DMS53 treated with DMSO at 0.1 percent for 48 hours (cell line): ENCODE measurements at regions not wholly inside any gene's neighbourhood (a gene's known extent, or its start where the extent isn't known, plus 50 kb on each side); places are given as distances from the start of the nearest gene placed in this dataset.
"Not testable (repeated sequence)": the region's sequence is repeated elsewhere in the genome, so short reads cannot be mapped to it uniquely, and the experiment has no call there.

Experiments used
- DNase-seq: peaks from one replicate; lab custom pipeline; 2025; ENCODE audit not compliant: unreplicated experiment; lab: John Stamatoyannopoulos, UW

DNA sequence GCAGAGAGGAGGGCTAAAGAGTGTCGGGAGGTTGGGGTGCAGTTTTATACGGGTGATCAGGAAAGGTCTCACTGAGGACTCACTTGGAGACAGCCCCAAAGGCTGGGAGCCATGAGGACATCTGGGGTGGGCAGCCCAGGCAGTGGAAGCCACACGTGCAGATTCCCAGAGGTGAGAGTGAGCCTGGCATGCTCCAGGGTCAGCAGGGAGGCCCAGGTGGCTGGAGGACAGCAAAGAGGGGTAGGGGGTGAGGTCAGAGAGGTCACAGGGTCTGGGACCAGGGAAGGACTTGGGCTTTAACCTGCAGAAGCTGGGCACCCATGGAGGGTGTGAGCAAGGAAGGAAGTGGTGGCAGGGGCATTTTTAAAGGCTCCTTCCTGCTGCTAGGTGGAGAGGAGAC is 481.7 kb downstream of the MATN1 start:
- DNase-seq: no peak

DNA sequence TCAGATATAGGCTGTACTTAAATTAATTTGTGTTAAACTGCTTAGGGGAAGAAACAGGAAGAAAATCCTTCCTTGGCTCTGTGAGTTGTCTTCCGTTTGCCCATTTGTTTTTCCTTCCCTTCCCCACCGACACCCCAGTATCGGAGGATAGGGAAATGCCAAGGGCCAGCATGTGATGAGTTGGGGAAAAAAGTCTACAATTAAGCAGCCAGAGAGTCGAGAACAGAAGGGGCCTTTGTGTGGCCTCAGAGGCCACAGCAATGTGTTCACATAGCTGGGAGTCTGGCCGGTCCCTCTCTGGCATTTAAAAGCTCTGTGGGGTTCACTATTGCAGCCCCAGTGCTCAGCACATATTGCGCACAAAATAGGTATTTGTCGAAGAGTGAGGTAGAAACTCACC is 489.3 kb downstream of the MATN1 start:
- no peak for DNase-seq

DNA sequence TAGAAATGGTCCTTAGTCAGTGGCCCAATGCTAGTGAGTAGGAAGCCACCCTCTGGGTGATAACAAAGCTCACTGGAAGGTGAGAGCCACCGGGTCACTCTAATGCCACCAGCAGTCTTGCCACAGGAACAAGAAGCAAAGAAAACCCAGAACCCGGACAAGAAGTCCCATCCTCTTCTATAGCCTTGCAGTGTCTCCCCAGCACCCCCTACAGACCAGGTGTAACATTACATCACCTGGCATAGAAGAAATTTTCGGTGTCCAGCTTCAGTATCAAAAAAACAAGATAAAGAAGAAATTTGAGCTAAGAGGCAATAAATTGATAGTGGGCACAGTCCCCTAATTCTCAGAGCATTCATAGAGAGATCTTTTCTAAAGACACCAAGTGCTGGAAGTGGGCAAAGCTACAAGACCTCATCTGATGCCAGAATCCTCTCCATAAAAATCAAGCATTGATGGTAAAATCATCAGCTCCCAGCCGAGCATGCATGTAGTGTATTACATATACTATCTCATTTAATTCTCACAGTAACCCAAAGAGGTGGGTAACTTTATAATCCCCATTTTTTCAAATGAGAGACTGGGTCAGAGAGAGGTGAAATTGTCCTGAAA is 491.0 kb downstream of the MATN1 start:
- no peak for DNase-seq

DNA sequence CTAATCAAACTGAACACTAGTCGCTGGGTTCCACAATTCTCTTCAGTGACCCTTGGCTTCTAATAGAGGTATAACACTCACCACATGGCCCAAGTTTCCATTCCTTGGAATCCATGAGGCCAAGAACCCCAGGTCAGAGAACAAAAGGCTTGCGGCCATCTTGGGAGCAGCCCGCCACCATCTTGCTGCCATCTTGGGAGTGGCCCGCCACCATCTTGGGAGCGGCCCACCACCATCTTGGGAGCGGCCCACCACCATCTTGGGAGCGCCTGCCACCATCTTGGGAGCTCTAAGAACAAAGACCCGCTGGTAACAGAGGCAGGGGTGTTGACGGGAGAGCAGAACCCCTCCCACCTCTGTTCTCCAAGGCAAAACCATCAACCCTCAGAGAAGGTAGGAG is 493.4 kb downstream of the MATN1 start:
- DNase-seq: no peak

DNA sequence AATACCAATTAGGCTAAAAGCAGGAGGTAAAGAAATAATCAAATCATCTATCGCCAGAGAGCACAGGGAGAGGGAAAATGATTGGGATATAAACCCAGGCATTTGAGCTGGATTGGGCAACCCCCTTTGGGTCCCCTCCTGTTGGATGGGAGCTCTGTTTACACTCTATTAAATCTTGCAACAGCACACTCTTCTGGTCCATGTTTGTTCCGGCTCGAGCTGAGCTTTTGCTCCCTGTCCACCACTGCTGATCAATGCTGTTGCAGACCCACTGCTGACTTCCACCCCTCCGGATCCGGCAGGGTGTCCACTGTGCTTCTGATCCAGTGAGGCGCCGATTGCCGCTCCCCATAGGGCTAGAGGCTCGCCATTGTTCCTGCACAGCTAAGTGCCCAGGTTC is 493.8 kb downstream of the MATN1 start:
- DNase-seq: no peak

DNA sequence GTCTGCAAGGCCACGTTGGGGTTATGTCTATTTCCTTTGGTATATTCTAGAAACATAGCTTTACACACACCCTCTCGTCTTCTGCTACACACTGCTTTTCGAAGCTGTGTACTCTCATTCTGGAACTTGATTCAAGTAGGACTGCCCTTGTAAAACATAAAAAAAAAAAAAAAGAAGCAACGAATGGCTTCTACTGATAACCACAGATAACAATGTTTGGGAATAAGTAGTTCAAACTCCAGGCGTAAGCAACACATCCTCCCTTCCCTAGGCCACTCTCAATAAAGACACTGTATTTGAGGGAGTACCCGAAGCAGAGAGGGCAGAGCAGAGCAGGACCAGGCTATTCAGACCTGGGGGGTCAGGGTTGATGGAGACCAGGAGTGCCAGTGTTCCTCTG is 496.7 kb downstream of the MATN1 start:
- DNase-seq: no peak

DNA sequence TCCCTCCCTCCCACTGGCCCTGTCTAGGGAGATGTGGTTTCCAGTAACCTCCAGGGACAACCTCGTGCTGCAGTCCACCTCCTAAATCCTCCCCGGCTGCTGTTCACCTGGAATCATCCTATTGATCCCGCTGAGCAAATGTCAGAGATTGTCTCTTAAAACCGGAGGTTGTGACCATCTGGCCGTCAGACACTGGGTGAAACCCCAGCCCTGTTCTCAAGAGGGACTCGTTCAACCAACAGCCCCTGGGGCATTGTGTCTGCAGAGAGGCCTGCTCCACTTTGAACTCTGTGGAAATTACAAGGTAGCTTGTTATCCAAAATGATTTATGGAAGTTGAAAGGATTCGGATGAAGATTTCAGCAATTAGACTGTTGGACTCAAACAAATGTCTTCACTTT is 498.0 kb downstream of the MATN1 start:
- DNase-seq: no peak

DNA sequence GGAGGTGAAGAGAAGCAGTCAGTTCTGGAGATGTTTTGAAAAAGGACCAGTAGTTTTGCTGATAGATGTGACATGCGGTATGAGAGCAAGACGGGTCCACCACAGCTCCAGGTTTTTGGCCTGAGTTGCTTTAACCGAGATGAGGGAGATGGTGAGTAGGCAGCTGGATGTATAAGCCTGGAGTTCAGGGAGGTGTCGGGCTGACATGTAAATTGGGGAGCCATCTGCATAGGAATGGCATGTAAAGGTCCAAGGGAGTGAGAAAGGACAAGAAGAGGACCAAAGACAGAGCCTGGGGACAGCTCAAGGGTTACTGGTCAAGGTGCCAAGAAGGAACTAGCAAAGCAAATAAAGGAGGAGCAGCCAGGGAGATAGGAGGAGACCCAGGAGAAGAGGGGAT is 503.7 kb downstream of the MATN1 start:
- DNase-seq: no peak

DNA sequence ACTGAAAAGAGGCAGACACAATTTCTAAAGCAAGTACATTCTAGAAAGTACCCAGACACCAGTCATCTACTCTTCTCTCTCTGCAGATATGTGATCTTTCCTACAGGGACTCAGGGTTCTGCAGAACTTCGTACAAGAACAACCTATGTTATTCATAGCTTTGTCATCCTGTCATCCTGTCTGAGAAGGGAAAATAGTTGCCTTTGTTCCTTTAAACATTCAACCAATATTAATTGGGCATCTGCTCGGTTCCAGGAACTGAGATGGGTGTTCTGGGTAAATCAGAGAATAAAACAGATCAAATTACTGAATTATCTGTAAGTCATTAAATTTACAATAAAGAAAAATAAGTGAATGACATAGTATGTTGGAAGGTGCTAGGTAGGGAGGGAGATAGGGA is 504.9 kb downstream of the MATN1 start:
- DNase-seq: no peak

DNA sequence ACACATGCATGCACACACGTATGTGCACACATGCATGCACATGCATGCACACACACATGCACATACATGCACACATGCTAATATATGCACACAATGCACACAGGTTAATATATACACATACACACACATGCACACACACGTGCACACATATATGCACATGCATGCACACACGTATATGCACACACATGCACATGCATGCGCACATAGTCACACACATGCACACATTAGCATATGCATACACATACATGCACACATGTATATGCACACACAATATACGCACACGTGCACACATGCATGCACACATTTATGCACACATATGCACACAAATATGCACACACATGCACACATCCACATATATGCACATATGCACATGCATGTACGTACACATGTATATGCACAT is 506.8 kb downstream of the MATN1 start:
- no peak for DNase-seq

DNA sequence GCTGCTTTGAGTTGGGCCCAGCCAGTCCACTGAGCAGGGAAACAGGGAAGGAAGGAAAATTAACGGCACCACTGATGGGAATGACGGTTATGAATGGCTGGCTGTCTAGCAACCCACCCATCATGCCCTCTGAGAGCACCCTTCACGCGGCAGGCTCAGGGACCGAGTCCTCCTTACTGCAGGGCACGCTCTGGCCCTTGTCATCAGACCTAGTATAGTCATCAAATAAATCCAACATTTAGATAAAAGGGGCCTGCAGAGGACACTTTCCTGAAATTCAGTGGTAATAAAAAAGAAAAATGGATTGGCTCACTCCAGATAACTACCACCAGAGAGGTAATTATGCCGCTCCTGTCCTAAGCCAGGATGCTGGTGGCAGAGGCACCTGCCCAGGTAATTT is 509.4 kb downstream of the MATN1 start:
- no peak for DNase-seq

DNA sequence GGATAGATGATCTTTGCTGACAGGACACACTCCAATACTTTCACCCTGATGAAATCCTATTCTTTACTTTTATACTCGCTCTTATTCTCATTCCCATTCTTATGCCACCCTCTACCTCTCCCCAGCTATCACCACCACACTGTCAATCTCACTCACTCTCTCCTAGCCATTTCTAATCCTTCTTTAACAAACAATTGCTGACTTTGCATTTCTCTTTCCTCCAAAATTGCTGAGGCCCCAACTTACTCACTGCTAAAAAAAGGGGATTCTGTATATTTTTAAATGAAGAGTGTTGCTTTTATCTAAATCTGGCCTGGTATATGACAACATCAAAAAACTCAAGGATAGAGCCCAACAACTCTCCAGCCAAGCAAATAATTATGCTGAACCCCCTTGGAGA is 515.4 kb downstream of the MATN1 start:
- not testable (repeated sequence) for DNase-seq

DNA sequence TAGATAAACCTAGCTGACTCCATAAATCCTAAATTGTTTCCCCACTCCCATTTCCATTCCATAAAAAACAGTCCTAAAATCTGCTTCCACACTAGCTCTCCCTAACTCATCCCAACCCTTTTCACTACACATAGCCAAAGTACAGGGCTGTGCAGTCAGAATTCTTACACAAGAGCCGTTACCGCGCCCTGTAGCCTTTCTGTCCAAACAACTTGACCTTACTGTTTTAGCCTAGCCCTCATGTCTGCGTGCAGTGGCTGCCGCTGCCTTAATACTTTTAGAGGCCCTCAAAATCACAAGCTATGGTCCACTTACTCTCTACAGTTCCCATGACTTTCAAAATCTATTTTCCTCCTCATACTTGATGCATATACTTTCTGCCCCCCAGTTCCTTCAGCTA is 516.8 kb downstream of the MATN1 start:
- not testable (repeated sequence) for DNase-seq

DNA sequence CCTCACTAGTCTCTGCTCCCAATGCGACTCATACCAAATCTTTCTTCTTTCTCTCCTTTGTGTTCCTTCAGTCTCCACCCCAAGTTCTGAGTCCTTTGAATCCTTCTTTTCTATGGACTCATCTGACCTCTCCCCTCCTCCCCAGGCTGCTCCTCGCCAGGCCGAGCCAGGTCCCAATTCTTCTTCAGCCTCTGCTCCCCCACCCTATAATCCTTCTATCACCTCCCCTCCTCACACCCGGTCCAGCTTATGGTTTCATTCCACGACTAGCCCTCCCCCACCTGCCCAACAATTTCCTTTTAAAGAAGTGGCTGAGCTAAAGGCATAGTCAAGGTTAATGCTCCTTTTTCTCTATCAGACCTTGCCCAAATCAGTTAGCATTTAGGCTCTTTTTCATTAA is 518.5 kb downstream of the MATN1 start:
- not testable (repeated sequence) for DNase-seq

DNA sequence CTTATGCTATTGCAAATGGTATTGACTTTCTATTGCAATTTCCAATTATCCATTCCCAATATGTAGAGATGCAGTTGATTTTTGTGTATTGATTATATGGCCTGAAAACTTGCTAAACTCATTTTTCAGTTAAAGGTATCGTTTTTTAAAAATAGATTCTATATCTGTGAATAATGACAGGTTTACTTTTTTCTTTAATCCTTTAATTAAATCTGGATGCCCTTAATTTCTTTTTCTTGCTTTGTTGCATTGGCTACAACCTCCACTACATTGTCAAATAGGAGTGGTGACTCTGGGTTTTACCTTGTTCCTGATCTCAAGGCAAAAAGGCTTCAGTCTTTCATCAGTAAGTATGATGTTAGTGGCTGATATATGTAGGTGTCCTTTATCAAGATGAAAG is 522.4 kb downstream of the MATN1 start:
- no peak for DNase-seq

DNA sequence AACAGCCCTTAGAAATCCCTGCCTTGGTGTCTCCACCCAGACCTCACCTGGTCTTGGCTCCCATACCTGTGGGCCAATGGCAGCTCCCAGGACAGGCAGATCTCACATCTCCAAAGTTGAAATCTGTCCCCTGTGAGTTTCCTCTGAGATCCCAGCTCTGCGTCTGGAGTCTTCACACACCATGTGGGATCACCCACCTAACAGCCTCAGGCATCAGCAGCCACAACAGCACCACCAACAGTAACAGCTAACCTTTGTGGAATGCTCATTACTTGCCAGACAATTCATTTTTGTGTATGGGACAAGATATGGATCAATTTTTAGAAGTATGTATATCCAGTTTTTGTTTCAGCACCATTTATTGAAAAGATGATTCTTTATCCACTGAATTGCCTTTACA is 523.2 kb downstream of the MATN1 start:
- DNase-seq: no peak

DNA sequence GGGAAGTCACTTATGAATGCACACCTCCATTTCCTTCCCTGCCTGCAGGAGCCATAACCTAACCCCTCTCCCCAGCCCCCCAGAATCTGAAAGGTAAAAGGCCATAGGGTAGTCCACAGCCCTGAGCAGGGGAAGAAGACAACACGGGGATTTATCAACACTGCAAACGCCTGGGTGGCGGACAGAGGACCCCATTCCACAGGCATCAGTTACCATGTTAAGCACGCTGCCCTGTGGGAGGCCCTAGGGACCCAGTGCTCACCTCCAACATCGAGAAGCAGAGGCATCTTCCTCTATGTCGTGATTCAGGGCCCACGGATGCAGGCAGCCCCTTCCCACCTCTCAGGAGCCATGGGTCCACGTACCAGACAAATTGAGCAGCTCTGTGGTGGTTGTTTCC is 523.8 kb downstream of the MATN1 start:
- no peak for DNase-seq

DNA sequence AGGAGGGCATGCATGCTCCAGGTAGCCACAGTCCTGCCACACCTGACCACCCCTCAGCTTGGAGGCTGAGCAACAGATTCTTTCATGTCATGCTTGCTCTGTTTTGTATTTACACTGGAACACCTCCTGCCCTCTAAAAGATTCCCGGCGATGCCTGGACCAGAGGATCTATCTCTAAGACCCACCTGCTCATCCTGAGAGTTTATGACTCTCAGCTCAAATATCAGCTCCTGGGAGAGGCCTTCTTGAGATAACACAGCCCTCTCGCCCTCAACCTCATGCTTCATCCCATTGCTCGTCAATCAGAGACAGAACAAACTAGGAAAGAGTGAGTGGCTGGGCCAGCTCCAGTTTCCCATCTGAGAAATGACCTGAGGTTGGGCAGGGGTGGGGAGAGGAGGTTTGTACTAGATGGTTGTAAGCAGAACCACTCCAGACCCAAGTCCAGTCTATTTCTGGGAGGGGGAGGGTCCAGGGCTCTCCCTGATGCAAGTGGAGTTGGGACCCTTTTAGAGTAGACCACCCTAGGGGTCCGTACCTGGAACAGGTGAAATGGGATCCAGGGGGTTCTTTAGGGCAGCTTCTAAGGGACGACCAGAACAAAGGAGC is 524.5 kb downstream of the MATN1 start:
- no peak for DNase-seq

DNA sequence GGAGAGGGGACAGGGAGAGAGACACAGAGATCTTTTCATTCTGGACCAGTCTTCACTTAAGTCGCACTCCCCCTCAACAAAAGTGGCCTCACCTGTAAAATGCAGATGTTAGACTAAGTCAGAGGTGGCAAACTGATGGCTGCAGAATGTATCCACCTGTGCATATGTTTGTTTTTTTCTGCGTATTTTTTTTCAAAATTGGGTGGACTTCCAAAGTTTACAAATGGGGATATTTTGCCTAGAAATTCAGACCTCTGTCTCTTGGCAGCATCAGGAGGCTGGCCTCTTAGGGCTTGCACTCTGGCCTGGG is 525.0 kb downstream of the MATN1 start:
- DNase-seq: no peak

DNA sequence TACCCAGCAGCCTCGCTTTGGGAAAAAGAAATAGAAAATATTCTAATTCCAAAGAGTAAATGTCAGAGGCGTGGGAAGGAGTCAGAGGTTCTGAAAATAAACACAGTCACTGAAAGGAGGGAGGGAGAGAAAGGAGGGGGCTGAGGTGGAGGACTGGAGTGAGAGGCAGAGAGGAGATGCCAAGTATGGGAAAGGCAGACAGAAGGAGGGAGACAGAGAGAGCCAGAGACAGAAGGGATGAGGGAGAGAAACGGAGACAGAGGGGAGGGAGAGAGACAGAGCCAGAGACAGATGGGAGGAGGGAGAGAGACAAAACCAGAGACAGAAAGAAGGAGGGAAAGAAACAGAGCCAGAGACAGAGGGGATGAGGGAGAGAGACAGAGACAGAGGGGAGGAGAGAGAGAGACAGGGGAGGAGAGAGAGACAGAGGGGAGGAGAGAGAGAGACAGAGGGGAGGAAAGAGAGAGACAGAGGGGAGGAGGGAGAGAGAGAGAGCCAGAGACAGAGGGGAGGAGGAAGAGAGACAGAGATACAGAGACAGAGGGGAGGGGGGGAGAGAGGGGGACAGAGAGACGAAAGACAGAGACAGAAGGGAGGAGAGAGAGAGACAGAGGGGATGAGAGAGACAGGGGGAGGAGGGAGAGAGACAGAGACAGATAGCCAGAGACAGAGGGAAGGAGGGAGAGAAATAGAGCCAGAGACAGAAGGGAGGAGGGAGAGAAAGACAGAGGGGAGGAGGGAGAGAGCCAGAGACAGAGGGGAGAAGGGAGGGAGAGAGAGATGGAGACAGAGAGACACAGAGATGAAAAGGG is 525.5 kb downstream of the MATN1 start:
- no peak for DNase-seq

DNA sequence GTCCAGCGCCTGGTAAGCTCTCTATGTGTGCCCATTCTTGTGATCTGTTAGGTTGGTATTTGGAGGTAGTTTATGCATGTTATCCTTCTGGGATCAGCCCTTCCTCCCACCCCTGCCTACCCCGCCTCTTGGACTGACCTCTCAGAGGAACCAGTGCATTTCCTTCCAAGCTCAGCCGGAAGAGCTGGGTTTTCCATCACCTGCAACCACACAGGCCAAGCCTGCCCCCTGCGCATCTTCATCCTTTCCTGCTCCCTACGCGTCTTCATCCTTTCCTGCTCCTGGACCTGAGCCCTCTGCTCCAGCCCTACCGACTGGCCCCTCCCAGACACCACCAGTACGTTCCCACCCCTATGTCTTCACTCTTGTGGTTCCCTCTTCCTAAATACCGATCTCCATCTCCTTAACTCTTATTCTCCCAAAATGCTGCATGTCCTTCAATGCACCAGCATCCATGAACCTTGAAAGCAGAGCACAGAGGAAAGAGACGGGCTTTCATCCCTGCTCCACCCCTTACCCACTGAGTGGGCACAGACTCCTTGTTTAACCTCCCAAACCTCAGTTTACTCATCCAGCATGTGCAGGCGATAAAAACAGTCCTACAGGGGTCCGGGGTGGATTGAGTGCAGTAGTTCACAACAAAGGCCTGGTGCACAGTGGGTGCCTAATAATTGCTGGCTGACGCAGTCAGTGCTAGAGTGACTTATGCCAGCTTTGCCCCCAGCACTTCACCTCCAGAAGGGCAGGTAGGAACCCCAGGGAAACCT is 526.3 kb downstream of the MATN1 start:
- DNase-seq: no peak

DNA sequence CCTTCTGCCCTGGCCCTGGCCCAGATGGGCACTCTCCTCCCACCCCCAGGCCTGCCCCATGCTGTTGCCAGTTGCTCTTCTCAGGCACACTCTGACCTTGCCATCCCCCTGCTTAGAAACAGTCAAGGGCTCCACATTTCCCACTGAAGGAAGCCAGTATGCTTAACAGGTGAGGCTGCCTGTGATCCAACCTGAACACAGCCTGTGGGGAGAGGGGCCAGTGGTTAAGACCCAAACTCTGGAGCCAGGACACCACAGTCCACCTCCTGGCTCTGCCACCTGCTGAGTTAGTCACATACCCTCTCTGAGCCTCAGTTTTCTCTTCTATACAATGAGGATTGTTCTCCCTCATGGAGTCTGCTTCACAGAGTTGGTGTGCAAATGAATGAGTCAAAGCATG is 526.9 kb downstream of the MATN1 start:
- DNase-seq: no peak
